AG04450 (cell line): ENCODE measurements at regions not wholly inside any gene's neighbourhood (a gene's known extent, or its start where the extent isn't known, plus 50 kb on each side); places are given as distances from the start of the nearest gene placed in this dataset.

Experiments
- CTCF ChIA-PET: fragments of 300-600, 350-600 bp; formaldehyde crosslinking; extraction: SDS; loops from one replicate; lab custom pipeline; 2022; ENCODE audit warnings: antibody characterized with exemption, inconsistent platforms; lab: Charles Lee
- POLR2A ChIA-PET: fragments of 350-600 bp; formaldehyde crosslinking; extraction: SDS; loops from one replicate; lab custom pipeline; 2021; ENCODE audit warnings: antibody characterized with exemption, inconsistent platforms; lab: Yijun Ruan, JAX
- DNase-seq: peaks from one replicate; pipeline ENCODE4 v3.0.0-alpha.2; 2011; ENCODE audit warnings: low read depth, low spot score
- H3K27ac ChIP-seq: one replicate; pipeline ENCODE4 v1.5.1; 2012; ENCODE audit warnings: low read depth, low read length, control low read depth
- H3K27me3 ChIP-seq: one replicate; pipeline ENCODE4 v1.6.0; 2012; ENCODE audit warnings: low read length; ENCODE audit not compliant: control insufficient read depth, insufficient read depth
- H3K4me3 ChIP-seq: 2 replicates; pipeline ENCODE4 v1.5.1; 2011; ENCODE audit warnings: mild to moderate bottlenecking, low read depth, low read length, control low read depth
- H3K9me3 ChIP-seq: 2 replicates; pipeline ENCODE4 v1.5.1; 2012; ENCODE audit warnings: low read length; ENCODE audit not compliant: control insufficient read depth, insufficient read depth
- TF ChIP-seq, protein P1 (sequence below): IDR thresholded peaks from 2 replicates; pipeline ENCODE4 v1.5.1; 2011; ENCODE audit warnings: low read depth, low read length, control low read depth, inconsistent platforms

DNA sequence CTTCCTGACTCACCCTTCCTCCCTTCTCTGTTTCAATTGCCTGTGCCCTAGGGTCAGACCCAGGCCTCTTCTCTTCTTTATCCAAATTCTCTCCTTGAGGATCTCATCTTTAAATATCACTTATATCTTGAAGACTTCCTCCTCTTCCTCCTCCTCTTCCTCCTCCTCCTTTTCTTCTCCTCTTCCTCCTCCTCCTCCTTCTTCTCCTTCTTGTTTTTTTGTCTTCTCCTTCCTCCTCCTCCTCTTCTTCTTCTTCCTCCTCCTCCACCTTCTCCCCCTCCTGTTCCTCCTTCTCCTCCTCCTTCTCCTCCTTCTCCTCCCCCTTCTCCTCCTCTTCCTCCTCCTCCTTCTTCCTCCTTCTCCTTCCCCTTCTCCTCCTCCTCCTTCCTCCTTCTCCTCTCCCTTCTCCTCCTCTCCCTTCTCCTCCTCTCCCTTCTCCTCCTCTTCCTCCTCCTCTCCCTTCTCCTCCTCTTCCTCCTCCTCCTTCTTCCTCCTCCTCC lies 127.6 kb upstream of the AKIRIN2 start:
- CTCF ChIA-PET = interaction anchor here (0.6 kb wide), 1 partner anchor 10 kb away, joined by 3 read pairs; no protein-coding TSS in a partner anchor
- no peak for DNase-seq
- H3K27ac ChIP-seq = no peak overlapping the region
- no peak overlapping the region for H3K4me3 ChIP-seq
- H3K27me3 ChIP-seq = no peaks in the 10 kb centered on the region
- POLR2A ChIA-PET = no interaction called here
- no peaks in the 10 kb centered on the region for H3K9me3 ChIP-seq
- TF ChIP-seq, protein P1, sequence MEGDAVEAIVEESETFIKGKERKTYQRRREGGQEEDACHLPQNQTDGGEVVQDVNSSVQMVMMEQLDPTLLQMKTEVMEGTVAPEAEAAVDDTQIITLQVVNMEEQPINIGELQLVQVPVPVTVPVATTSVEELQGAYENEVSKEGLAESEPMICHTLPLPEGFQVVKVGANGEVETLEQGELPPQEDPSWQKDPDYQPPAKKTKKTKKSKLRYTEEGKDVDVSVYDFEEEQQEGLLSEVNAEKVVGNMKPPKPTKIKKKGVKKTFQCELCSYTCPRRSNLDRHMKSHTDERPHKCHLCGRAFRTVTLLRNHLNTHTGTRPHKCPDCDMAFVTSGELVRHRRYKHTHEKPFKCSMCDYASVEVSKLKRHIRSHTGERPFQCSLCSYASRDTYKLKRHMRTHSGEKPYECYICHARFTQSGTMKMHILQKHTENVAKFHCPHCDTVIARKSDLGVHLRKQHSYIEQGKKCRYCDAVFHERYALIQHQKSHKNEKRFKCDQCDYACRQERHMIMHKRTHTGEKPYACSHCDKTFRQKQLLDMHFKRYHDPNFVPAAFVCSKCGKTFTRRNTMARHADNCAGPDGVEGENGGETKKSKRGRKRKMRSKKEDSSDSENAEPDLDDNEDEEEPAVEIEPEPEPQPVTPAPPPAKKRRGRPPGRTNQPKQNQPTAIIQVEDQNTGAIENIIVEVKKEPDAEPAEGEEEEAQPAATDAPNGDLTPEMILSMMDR = no peak

DNA sequence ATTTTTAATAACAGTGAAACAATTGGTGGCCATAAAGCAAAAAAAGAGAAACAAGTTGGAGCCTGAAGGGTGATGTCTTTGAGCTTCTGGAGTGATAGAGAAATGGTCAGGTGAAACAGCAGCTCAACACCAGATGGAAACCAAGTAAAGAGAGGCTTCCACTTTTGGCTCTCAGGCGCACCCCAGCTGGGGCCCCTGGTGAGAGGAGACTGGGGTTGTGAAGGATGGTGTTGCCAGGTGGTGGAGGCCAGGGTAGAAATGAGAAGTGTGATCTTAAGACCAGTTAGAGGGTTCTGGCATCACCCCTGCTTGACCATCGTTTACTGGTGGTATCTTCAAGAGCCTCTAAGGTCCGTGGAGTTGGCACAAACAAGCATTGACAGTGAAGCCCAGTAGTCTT lies 126.0 kb upstream of the AKIRIN2 start:
- H3K9me3 ChIP-seq = no peaks in the 10 kb centered on the region
- H3K27me3 ChIP-seq = no peaks in the 10 kb centered on the region
- ChIA-PET CTCF (interaction anchor here (0.6 kb wide), 1 partner anchor 154 kb away, joined by 7 read pairs; no protein-coding TSS in a partner anchor), POLR2A (no interaction called here)
- DNase-seq = no peak
- H3K4me3 ChIP-seq = no peak overlapping the region
- TF ChIP-seq, protein P1 = no peak
- H3K27ac ChIP-seq = no peak overlapping the region

DNA sequence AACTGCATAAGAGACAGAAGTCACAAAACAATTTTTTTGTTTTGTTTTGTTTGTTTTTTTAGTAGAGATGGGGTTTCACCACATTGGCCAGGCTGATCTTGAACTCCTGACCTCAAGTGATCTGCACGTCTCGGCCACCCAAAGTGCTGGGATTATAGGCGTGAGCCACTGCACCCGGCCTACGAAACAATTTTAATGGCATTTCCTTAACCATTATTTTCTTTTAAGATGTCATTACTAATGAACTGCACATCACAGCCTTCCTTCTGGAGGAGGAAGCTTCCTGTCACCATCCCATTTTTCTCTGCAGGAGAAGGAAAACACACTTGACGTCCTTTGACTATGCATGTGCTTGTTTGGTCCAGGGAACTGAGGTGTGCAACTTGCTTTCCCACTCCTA lies 125.3 kb upstream of the AKIRIN2 start:
- DNase-seq = no peak
- TF ChIP-seq, protein P1 = no peak
- Histone ChIP-seq H3K4me3 (no peak overlapping the region), H3K27me3 (no peaks in the 10 kb centered on the region), H3K9me3 (no peaks in the 10 kb centered on the region), H3K27ac (no peak overlapping the region)
- CTCF ChIA-PET = no interaction called here
- POLR2A ChIA-PET = no interaction called here

DNA sequence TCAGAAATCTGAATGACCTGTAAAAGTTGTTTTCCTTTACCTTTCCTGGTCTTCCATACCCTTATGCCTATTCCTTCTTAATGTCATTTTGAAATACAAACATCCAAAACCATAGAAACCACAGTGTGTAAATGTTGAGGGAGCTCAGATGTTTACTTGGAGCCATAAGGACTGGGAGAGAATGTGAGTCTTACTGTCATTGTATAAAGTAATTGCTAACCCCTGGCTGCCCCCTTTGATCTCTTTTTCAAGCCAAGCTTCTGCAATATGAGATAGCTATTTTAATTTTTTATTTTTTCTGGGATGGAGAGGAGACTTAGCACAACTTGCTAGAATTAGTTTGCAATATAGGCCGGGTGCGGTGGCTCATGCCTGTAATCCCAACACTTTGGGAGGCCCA lies 124.4 kb upstream of the AKIRIN2 start:
- H3K27ac ChIP-seq = no peak overlapping the region
- CTCF ChIA-PET = no interaction called here
- H3K27me3 ChIP-seq = no peaks in the 10 kb centered on the region
- DNase-seq = no peak
- TF ChIP-seq, protein P1 = no peak
- no peaks in the 10 kb centered on the region for H3K9me3 ChIP-seq
- no peak overlapping the region for H3K4me3 ChIP-seq
- POLR2A ChIA-PET = no interaction called here

DNA sequence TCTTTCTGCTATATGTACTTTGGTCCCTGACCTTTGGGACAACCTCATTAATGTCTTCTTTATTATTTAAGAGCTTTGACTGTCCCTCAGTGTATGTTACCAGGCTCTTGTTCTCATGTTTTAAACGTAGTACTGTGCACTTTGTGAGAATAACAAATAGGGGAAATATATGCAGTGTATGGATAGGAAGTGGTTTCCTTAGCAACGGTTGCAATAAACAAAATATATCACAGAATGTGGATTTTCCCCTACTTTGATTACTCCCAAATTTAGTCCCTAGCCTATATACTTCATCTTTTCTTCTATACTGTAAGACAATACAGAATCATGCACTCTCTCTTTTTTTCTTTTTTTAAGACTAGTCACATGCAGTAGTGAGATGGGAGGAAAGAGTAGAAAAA lies 123.8 kb upstream of the AKIRIN2 start:
- Histone ChIP-seq H3K9me3 (no peaks in the 10 kb centered on the region), H3K27ac (no peak overlapping the region), H3K4me3 (no peak overlapping the region), H3K27me3 (no peaks in the 10 kb centered on the region)
- ChIA-PET CTCF (interaction anchor here (0.6 kb wide), 1 partner anchor 431 kb away, joined by 4 read pairs; no protein-coding TSS in a partner anchor), POLR2A (no interaction called here)
- TF ChIP-seq, protein P1 = no peak
- DNase-seq = no peak
